ENCODE measurements at regions not wholly inside any gene's neighbourhood (a gene's known extent, or its start where the extent isn't known, plus 50 kb on each side); places are given as distances from the start of the nearest gene placed in this dataset.
"Not testable (repeated sequence)": the region's sequence is repeated elsewhere in the genome, so short reads cannot be mapped to it uniquely, and the experiment has no call there.

DNA sequence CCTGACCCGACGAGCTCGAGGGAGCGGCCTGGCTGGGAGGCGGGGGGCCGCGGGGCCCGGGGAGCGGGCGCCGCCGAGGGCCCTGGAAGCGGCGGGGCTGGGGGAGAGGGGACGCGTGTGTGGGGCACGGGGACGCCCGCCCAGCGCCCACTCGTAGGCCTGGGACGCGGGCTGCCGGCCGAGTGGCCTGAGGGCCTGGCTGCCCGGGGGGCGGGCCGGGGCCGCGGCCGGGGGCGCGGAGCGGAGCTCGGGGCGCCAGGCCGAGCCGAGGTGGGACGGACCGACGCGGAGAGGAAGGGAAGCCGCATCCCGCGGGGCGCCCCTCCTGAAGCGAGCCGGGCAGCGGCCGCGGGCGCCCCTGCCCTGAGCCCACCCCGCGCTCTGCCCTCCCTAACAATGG is 129.9 kb upstream of the PLEKHM1 start:
- not testable (repeated sequence) for TF ChIP-seq POLR2AphosphoS5 (IDR thresholded peaks at IDR 0.05)
- TF ChIP-seq, protein P1, sequence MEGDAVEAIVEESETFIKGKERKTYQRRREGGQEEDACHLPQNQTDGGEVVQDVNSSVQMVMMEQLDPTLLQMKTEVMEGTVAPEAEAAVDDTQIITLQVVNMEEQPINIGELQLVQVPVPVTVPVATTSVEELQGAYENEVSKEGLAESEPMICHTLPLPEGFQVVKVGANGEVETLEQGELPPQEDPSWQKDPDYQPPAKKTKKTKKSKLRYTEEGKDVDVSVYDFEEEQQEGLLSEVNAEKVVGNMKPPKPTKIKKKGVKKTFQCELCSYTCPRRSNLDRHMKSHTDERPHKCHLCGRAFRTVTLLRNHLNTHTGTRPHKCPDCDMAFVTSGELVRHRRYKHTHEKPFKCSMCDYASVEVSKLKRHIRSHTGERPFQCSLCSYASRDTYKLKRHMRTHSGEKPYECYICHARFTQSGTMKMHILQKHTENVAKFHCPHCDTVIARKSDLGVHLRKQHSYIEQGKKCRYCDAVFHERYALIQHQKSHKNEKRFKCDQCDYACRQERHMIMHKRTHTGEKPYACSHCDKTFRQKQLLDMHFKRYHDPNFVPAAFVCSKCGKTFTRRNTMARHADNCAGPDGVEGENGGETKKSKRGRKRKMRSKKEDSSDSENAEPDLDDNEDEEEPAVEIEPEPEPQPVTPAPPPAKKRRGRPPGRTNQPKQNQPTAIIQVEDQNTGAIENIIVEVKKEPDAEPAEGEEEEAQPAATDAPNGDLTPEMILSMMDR (IDR thresholded peaks at IDR 0.05): not testable (repeated sequence)
